ENCODE measurements at regions not wholly inside any gene's neighbourhood (a gene's known extent, or its start where the extent isn't known, plus 50 kb on each side); places are given as distances from the start of the nearest gene placed in this dataset.

DNA sequence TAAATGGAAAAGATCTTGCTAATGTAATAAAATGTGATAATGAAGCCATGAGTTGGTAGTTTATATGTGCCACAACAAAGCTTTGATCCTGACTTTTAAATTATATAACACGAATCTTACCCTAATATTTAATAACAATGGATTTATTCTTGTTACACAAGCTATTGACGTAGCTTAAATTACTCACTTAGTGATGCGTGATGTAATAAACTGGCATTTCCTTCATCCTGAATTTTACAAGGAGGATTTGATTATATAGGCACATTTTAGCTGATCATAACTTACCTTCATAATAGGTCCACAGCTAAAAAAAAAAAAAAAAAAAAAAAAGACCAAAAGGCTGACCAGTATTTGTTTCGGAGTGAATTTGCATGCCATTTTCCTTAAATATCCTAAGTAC is 76.2 kb upstream of the IVNS1ABP start:
- Histone ChIP-seq H3K4me3 (ENCODE audit: low read depth, low read length) (no peak overlapping the region), H3K36me3 (ENCODE audit: control insufficient read depth, insufficient read depth, low read length) (no peaks in the 10 kb centered on the region), H3K27me3 (replicated peaks; ENCODE audit: control insufficient read depth, insufficient read depth, low read length) (no peaks in the 10 kb centered on the region), H3K4me1 (no peaks in the 10 kb centered on the region), H3K9me3 (no peaks in the 10 kb centered on the region)
- TF ChIP-seq, protein P1, sequence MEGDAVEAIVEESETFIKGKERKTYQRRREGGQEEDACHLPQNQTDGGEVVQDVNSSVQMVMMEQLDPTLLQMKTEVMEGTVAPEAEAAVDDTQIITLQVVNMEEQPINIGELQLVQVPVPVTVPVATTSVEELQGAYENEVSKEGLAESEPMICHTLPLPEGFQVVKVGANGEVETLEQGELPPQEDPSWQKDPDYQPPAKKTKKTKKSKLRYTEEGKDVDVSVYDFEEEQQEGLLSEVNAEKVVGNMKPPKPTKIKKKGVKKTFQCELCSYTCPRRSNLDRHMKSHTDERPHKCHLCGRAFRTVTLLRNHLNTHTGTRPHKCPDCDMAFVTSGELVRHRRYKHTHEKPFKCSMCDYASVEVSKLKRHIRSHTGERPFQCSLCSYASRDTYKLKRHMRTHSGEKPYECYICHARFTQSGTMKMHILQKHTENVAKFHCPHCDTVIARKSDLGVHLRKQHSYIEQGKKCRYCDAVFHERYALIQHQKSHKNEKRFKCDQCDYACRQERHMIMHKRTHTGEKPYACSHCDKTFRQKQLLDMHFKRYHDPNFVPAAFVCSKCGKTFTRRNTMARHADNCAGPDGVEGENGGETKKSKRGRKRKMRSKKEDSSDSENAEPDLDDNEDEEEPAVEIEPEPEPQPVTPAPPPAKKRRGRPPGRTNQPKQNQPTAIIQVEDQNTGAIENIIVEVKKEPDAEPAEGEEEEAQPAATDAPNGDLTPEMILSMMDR (IDR thresholded peaks at IDR 0.05; ENCODE audit: insufficient read depth in 1 of 2, low read depth in 1 of 2, low read length in 1 of 2, severe bottlenecking in 1 of 2, unreplicated experiment in 1 of 2), result no peak
- no peaks in the 10 kb centered on the region for H3K9me3 Mint-ChIP-seq (ENCODE audit: unreplicated experiment)
- DNase-seq, result no peak
- H3K36me3 Mint-ChIP-seq (ENCODE audit: insufficient read depth, unreplicated experiment), result no peaks in the 10 kb centered on the region
- BruUV-seq (replicated peaks), result no TSS peak
- POLR2A ChIA-PET, result no interaction called here
- CTCF ChIA-PET, result no interaction called here
- H3K27ac Mint-ChIP-seq (ENCODE audit: unreplicated experiment), result no peak overlapping the region
- no peak overlapping the region for H3K4me3 Mint-ChIP-seq (ENCODE audit: unreplicated experiment)
- intact Hi-C loops (cut with micrococcal nuclease; ENCODE audit: unreplicated experiment), result no loop called here
- no peaks in the 10 kb centered on the region for H3K27me3 Mint-ChIP-seq (ENCODE audit: insufficient read depth, unreplicated experiment)
- H3K4me1 Mint-ChIP-seq (ENCODE audit: low read depth, unreplicated experiment), result no peaks in the 10 kb centered on the region

DNA sequence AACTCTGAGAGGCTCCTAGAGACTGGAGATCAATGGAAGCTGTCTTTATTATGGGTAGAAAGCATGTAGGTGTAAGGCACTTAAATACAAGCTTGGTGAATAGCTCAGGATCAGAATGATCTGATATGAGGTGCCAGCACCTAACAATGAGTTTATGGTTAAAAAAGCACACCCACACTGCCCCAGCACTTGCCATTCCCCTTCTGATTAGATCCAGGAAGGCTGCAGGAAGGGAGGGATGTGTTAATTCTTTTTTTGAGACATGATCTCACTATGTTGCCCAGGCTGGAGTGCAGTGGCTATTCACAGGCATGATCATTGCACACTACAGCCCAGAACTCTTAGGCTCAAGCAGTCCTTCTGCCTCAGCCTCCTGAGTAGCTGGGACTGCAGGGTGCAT is 71.8 kb upstream of the IVNS1ABP start:
- no peak for DNase-seq
- Histone ChIP-seq H3K36me3 (ENCODE audit: control insufficient read depth, insufficient read depth, low read length) (no peaks in the 10 kb centered on the region), H3K9me3 (no peaks in the 10 kb centered on the region), H3K27me3 (replicated peaks; ENCODE audit: control insufficient read depth, insufficient read depth, low read length) (no peaks in the 10 kb centered on the region), H3K4me1 (peaks cover 5% of the 10 kb centered on the region; the same call in 1 of the 2 replicates), H3K4me3 (ENCODE audit: low read depth, low read length) (no peak overlapping the region)
- no peak overlapping the region for H3K27ac Mint-ChIP-seq (ENCODE audit: unreplicated experiment)
- H3K36me3 Mint-ChIP-seq (ENCODE audit: insufficient read depth, unreplicated experiment), result no peaks in the 10 kb centered on the region
- TF ChIP-seq, protein P1 (IDR thresholded peaks at IDR 0.05; ENCODE audit: insufficient read depth in 1 of 2, low read depth in 1 of 2, low read length in 1 of 2, severe bottlenecking in 1 of 2, unreplicated experiment in 1 of 2), result no peak
- no peak overlapping the region for H3K4me3 Mint-ChIP-seq (ENCODE audit: unreplicated experiment)
- H3K27me3 Mint-ChIP-seq (ENCODE audit: insufficient read depth, unreplicated experiment), result no peaks in the 10 kb centered on the region
- intact Hi-C loops (cut with micrococcal nuclease; ENCODE audit: unreplicated experiment), result loop anchor here (5.0 kb wide), 1 partner anchor 153 kb away; no protein-coding TSS in a partner anchor
- BruUV-seq (replicated peaks), result no TSS peak
- H3K4me1 Mint-ChIP-seq (ENCODE audit: low read depth, unreplicated experiment), result peaks cover 7% of the 10 kb centered on the region
- no peaks in the 10 kb centered on the region for H3K9me3 Mint-ChIP-seq (ENCODE audit: unreplicated experiment)
- ChIA-PET POLR2A (no interaction called here), CTCF (no interaction called here)

DNA sequence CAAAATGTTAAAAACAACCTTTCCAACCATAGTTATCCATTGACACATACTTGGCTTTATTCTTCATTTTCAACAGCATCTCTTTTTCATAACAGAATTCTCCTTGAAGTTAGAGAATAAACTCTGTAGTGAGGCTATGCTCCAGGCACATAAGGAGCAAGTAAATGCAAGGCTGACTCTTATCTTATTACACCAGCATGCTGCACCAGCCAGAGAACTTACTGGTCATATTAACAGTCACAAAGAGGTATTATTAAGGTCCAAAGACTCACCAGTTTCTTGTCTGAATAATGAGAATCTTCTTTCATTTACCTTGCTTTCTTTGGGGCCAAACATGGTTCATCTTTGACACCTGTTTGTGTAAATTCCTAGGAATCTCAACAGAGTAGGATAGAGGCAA is 71.3 kb upstream of the IVNS1ABP start:
- no peak for DNase-seq
- peaks cover 5% of the 10 kb centered on the region; the same call in 1 of the 2 replicates for H3K4me1 ChIP-seq
- no peaks in the 10 kb centered on the region for H3K36me3 ChIP-seq (ENCODE audit: control insufficient read depth, insufficient read depth, low read length)
- no peaks in the 10 kb centered on the region for H3K36me3 Mint-ChIP-seq (ENCODE audit: insufficient read depth, unreplicated experiment)
- peaks cover 9% of the 10 kb centered on the region for H3K4me1 Mint-ChIP-seq (ENCODE audit: low read depth, unreplicated experiment)
- H3K27me3 Mint-ChIP-seq (ENCODE audit: insufficient read depth, unreplicated experiment), result no peaks in the 10 kb centered on the region
- no peaks in the 10 kb centered on the region for H3K9me3 ChIP-seq
- H3K4me3 ChIP-seq (ENCODE audit: low read depth, low read length), result no peak overlapping the region
- TF ChIP-seq, protein P1 (IDR thresholded peaks at IDR 0.05; ENCODE audit: insufficient read depth in 1 of 2, low read depth in 1 of 2, low read length in 1 of 2, severe bottlenecking in 1 of 2, unreplicated experiment in 1 of 2), result no peak
- no peak overlapping the region for H3K27ac Mint-ChIP-seq (ENCODE audit: unreplicated experiment)
- no TSS peak for BruUV-seq (replicated peaks)
- H3K4me3 Mint-ChIP-seq (ENCODE audit: unreplicated experiment), result no peak overlapping the region
- ChIA-PET CTCF (no interaction called here), POLR2A (no interaction called here)
- intact Hi-C loops (cut with micrococcal nuclease; ENCODE audit: unreplicated experiment), result loop anchor here (5.0 kb wide), 1 partner anchor 154 kb away; no protein-coding TSS in a partner anchor
- no peaks in the 10 kb centered on the region for H3K27me3 ChIP-seq (replicated peaks; ENCODE audit: control insufficient read depth, insufficient read depth, low read length)
- no peaks in the 10 kb centered on the region for H3K9me3 Mint-ChIP-seq (ENCODE audit: unreplicated experiment)
